HEK293 (cell line): ENCODE measurements at regions not wholly inside any gene's neighbourhood (a gene's known extent, or its start where the extent isn't known, plus 50 kb on each side); places are given as distances from the start of the nearest gene placed in this dataset.

Source experiments
- CTCF ChIA-PET: fragments of 350-600 bp; formaldehyde crosslinking; extraction: SDS; loops from one replicate; lab custom pipeline; 2021; ENCODE audit warnings: antibody characterized with exemption; lab: Yijun Ruan, JAX
- POLR2A ChIA-PET: fragments of 300-600 bp; formaldehyde crosslinking; extraction: SDS; loops from one replicate; lab custom pipeline; 2020; ENCODE audit warnings: antibody characterized with exemption, inconsistent platforms; lab: Yijun Ruan, JAX
- H3K27ac ChIP-seq: fragments of 200-500 bp; sonication (Bioruptor generic); 2 replicates; pipeline ENCODE4 v1.5.1; 2014; ENCODE audit warnings: low read depth, low read length, control low read depth, inconsistent platforms; ENCODE audit errors: extremely low read depth
- H3K36me3 ChIP-seq, 2 experiments: fragments of 200-500 bp in 1 of 2; sonication (Bioruptor generic) in 1 of 2; 1 replicate in 1 of 2; 2 replicates in 1 of 2; pipeline ENCODE4 v1.5.1; 2014 to 2017; ENCODE audit warnings: inconsistent platforms in 2 of 2, low read length in 2 of 2; ENCODE audit not compliant: control insufficient read depth in 2 of 2, insufficient read depth in 1 of 2
- H3K4me1 ChIP-seq: fragments of 200-500 bp; sonication (Bioruptor generic); 2 replicates; pipeline ENCODE4 v1.5.1; 2014; ENCODE audit warnings: mild to moderate bottlenecking, low read length, inconsistent platforms; ENCODE audit not compliant: control insufficient read depth, insufficient read depth
- H3K4me3 ChIP-seq: 2 replicates; pipeline ENCODE4 v1.5.1; 2011; ENCODE audit warnings: low read depth, mild to moderate bottlenecking, control low read depth, low read length, moderate library complexity
- H3K9me3 ChIP-seq: fragments of 200-500 bp; sonication (Bioruptor generic); 2 replicates; pipeline ENCODE4 v1.5.1; 2014; ENCODE audit warnings: low read depth, low read length, inconsistent platforms; ENCODE audit not compliant: control insufficient read depth, insufficient read depth
- HOXD13 ChIP-seq: sonication (generic); formaldehyde crosslinking; IDR thresholded peaks from 2 replicates; pipeline ENCODE4 v1.8.0; 2022; ENCODE audit warnings: missing genetic modification reagents, borderline replicate concordance
- KLF9 ChIP-seq: fragments of 450-650 bp; formaldehyde crosslinking; IDR thresholded peaks from 2 replicates; pipeline ENCODE4 v1.5.1; 2016; ENCODE audit warnings: missing biosample characterization, missing genetic modification characterization, low read depth
- MZF1 ChIP-seq: fragments of 450-650 bp; formaldehyde crosslinking; IDR thresholded peaks from 2 replicates; pipeline ENCODE4 v1.5.1; 2017; ENCODE audit warnings: missing biosample characterization, missing genetic modification characterization, borderline replicate concordance
- PRDM10 ChIP-seq: fragments of 450-650 bp; formaldehyde crosslinking; IDR thresholded peaks from 2 replicates; pipeline ENCODE4 v1.5.1; 2016; ENCODE audit warnings: missing biosample characterization, missing genetic modification characterization
- REST ChIP-seq: fragments of 450-650 bp; formaldehyde crosslinking; IDR thresholded peaks from 2 replicates; pipeline ENCODE4 v1.5.1; 2016; ENCODE audit warnings: missing biosample characterization, missing genetic modification characterization
- SP3 ChIP-seq: fragments of 450-650 bp; formaldehyde crosslinking; IDR thresholded peaks from 2 replicates; pipeline ENCODE4 v1.5.1; 2016; ENCODE audit warnings: missing biosample characterization, missing genetic modification characterization
- ZBTB48 ChIP-seq: fragments of 450-650 bp; formaldehyde crosslinking; IDR thresholded peaks from 2 replicates; pipeline ENCODE4 v1.5.1; 2016; ENCODE audit warnings: missing biosample characterization, missing genetic modification characterization
- ZBTB8A ChIP-seq: fragments of 450-650 bp; formaldehyde crosslinking; IDR thresholded peaks from 2 replicates; pipeline ENCODE4 v1.5.1; 2016; ENCODE audit warnings: missing biosample characterization, missing genetic modification characterization
- ZNF140 ChIP-seq: fragments of 450-650 bp; formaldehyde crosslinking; IDR thresholded peaks from 2 replicates; pipeline ENCODE4 v1.5.1; 2016; ENCODE audit warnings: missing biosample characterization, missing genetic modification characterization
- ZNF146 ChIP-seq: fragments of 450-650 bp; formaldehyde crosslinking; IDR thresholded peaks from 2 replicates; pipeline ENCODE4 v1.5.1; 2016; ENCODE audit warnings: missing biosample characterization, missing genetic modification characterization
- ZNF157 ChIP-seq: fragments of 450-650 bp; formaldehyde crosslinking; IDR thresholded peaks from 2 replicates; pipeline ENCODE4 v1.5.1; 2016; ENCODE audit warnings: missing biosample characterization, missing genetic modification characterization
- ZNF280D ChIP-seq: fragments of 450-650 bp; formaldehyde crosslinking; IDR thresholded peaks from 2 replicates; pipeline ENCODE4 v1.5.1; 2016; ENCODE audit warnings: missing biosample characterization, missing genetic modification characterization
- ZNF335 ChIP-seq: fragments of 450-650 bp; formaldehyde crosslinking; conservative IDR thresholded peaks from 2 replicates; pipeline ENCODE4 v1.5.1; 2016; ENCODE audit warnings: missing biosample characterization, missing genetic modification characterization
- ZNF366 ChIP-seq: fragments of 450-650 bp; formaldehyde crosslinking; conservative IDR thresholded peaks from 2 replicates; pipeline ENCODE4 v1.5.1; 2016; ENCODE audit warnings: missing biosample characterization, missing genetic modification characterization
- ZNF398 ChIP-seq: fragments of 450-650 bp; formaldehyde crosslinking; IDR thresholded peaks from 2 replicates; pipeline ENCODE4 v1.5.1; 2017; ENCODE audit warnings: missing biosample characterization, missing genetic modification characterization
- ZNF529 ChIP-seq: fragments of 450-650 bp; formaldehyde crosslinking; IDR thresholded peaks from 2 replicates; pipeline ENCODE4 v1.5.1; 2017; ENCODE audit warnings: missing genetic modification characterization, missing biosample characterization; ENCODE audit not compliant: insufficient replicate concordance
- ZNF610 ChIP-seq: fragments of 450-650 bp; formaldehyde crosslinking; IDR thresholded peaks from 2 replicates; pipeline ENCODE4 v1.5.1; 2016; ENCODE audit warnings: missing biosample characterization, missing genetic modification characterization, borderline replicate concordance
- ZNF623 ChIP-seq: fragments of 450-650 bp; formaldehyde crosslinking; IDR thresholded peaks from 2 replicates; pipeline ENCODE4 v1.5.1; 2016; ENCODE audit warnings: missing biosample characterization, missing genetic modification characterization
- ZNF639 ChIP-seq: fragments of 450-650 bp; formaldehyde crosslinking; IDR thresholded peaks from 2 replicates; pipeline ENCODE4 v1.5.1; 2016; ENCODE audit warnings: missing biosample characterization, missing genetic modification characterization
- ZNF701 ChIP-seq: fragments of 450-650 bp; formaldehyde crosslinking; IDR thresholded peaks from 2 replicates; pipeline ENCODE4 v1.5.1; 2016; ENCODE audit warnings: missing biosample characterization, missing genetic modification characterization
- ZXDB ChIP-seq: fragments of 450-650 bp; formaldehyde crosslinking; IDR thresholded peaks from 2 replicates; pipeline ENCODE4 v1.5.1; 2016; ENCODE audit warnings: missing biosample characterization, missing genetic modification characterization

GRCh38 chr12:46432325-46432724, 59.8 kb upstream of the SLC38A2 start:
- H3K27ac ChIP-seq, result no peak overlapping the region
- H3K4me3 ChIP-seq, result no peak overlapping the region
- peaks cover 14% of the 10 kb centered on the region for H3K4me1 ChIP-seq
- ChIA-PET CTCF (interaction anchor here (0.6 to 0.7 kb wide), 4 partner anchors 84 to 517 kb away, joined by 3 to 4 read pairs (median 3); no protein-coding TSS in a partner anchor), POLR2A (interaction anchor here (2.4 kb wide), 1 partner anchor 61 kb away, joined by 9 read pairs; no protein-coding TSS in a partner anchor)
- no peaks in the 10 kb centered on the region for H3K9me3 ChIP-seq
- no peak for TF ChIP-seq ZBTB8A (tag by site-specific recombination)
- TF ChIP-seq ZNF623, result no peak
- TF ChIP-seq ZNF140, result no peak
- TF ChIP-seq ZNF639 (tag by site-specific recombination), result no peak
- no peak for TF ChIP-seq ZNF701 (tag by site-specific recombination)
- no peak for TF ChIP-seq ZNF146 (tag by site-specific recombination)
- TF ChIP-seq ZNF610, result no peak
- no peak for TF ChIP-seq REST (tag by site-specific recombination)
- TF ChIP-seq KLF9 (tag by site-specific recombination), result no peak
- TF ChIP-seq ZNF157 (tag by site-specific recombination), result no peak
- TF ChIP-seq ZNF529 (tag by site-specific recombination), result no peak
- no peaks in the 10 kb centered on the region for H3K36me3 ChIP-seq

- POLR2A ChIA-PET, result interaction anchor here (0.7 to 2.4 kb wide), 3 partner anchors 19 to 156 kb away, joined by 3 to 9 read pairs (median 3); no protein-coding TSS in a partner anchor
- CTCF ChIA-PET, result interaction anchor here (0.5 kb wide), 1 partner anchor 99 kb away, joined by 3 read pairs; no protein-coding TSS in a partner anchor
- Histone ChIP-seq H3K9me3 (no peaks in the 10 kb centered on the region), H3K36me3 (no peaks in the 10 kb centered on the region), H3K4me1 (peaks cover 14% of the 10 kb centered on the region), H3K27ac (0 out of 2 replicates have a peak overlapping the region, but pooled peaks have one; percentile 24), H3K4me3 (no peak overlapping the region)
- TF ChIP-seq ZBTB48 (tag by site-specific recombination) (no peak), ZNF398 (tag by site-specific recombination) (no peak), SP3 (0 out of 2 replicates have a peak, but pooled peaks have one; percentile 17), ZNF335 (tag by site-specific recombination) (0 out of 2 replicates have a peak, but pooled peaks have one; percentile 37), HOXD13 (no peak), MZF1 (tag by site-specific recombination) (no peak), ZNF280D (tag by site-specific recombination) (no peak), ZNF366 (tag by site-specific recombination) (peak; percentile 41; the same call in 1 of the 2 replicates), PRDM10 (tag by site-specific recombination) (peak; percentile 43), ZXDB (tag by site-specific recombination) (peak; percentile 47; the same call in 1 of the 2 replicates)
Measured at GRCh38 chr12:46430340-46430948, 57.9 kb upstream of the SLC38A2 start.
